ENCODE measurements at regions not wholly inside any gene's neighbourhood (a gene's known extent, or its start where the extent isn't known, plus 50 kb on each side); places are given as distances from the start of the nearest gene placed in this dataset.

DNA sequence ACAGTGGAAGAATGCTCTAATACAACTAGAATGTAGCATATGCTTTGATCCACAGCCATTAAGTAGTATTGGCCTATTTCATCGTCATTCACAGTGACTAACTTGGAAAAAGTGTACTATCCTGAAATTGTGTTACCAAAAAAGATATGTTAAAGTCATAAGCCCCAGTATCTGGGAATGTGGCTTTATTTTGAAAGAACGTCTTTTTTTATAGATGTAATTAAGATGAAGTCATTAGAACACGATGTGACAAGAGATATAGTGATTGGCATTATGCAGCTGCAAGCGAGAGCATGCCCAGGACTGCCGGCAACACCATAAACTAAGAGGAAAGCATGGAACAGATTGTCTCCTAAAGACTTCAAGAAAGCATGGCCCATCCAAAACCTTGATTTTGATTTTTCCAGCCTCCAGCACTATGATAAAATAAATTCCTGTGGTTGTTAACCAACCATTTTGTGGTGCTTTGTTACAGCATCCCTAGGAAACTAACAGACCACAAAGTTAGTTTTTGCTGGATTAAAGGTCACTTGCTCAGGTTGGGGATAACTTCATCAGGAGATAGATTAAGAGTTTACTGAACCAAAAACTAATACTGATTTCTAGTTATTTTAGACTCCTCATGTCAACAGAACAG is 870.6 kb upstream of the LRRC4C start:
- Histone ChIP-seq H3K9ac (ENCODE audit: low read length) (no peak overlapping the region), H2BK5ac (ENCODE audit: low read depth, low read length, poor library complexity, severe bottlenecking) (no peak overlapping the region), H3K36me3 (ENCODE audit: control insufficient read depth in 1 of 2, insufficient read depth in 2 of 2, low read depth in 1 of 2, low read length in 2 of 2) (no peaks in the 10 kb centered on the region), H3K4ac (ENCODE audit: low read depth in 1 of 2, low read length in 2 of 2) (no peak overlapping the region), H3K9me3 (ENCODE audit: control insufficient read depth, low read length) (peaks cover 3% of the 10 kb centered on the region), H3K4me2 (ENCODE audit: low read length, poor library complexity, severe bottlenecking) (no peak overlapping the region), H2BK15ac (ENCODE audit: low read depth, poor library complexity, severe bottlenecking) (no peak overlapping the region), H2BK120ac (ENCODE audit: low read depth, low read length) (no peak overlapping the region), H3K27me3 (ENCODE audit: control insufficient read depth in 1 of 2, insufficient read depth in 1 of 2, low read length in 2 of 2) (no peaks in the 10 kb centered on the region), H3K14ac (ENCODE audit: low read length in 2 of 2) (no peak overlapping the region), H3K23ac (ENCODE audit: low read length in 2 of 2) (no peak overlapping the region), H3K79me1 (replicated peaks; ENCODE audit: low read length, poor library complexity, severe bottlenecking) (no peaks in the 10 kb centered on the region), H3K4me1 (ENCODE audit: control insufficient read depth, insufficient read depth, low read depth, low read length) (no peaks in the 10 kb centered on the region), H2BK12ac (ENCODE audit: low read length in 2 of 2) (no peak overlapping the region), H2AFZ (ENCODE audit: low read depth, low read length) (no peak overlapping the region), H2AK5ac (ENCODE audit: low read length, severe bottlenecking) (no peak overlapping the region), H4K91ac (ENCODE audit: low read length) (no peak overlapping the region), H3K4me3 (ENCODE audit: insufficient read depth in 1 of 2, low read depth in 1 of 2, low read length in 2 of 2) (no peak overlapping the region), H3K18ac (ENCODE audit: low read depth in 1 of 2, low read length in 2 of 2) (no peak overlapping the region), H3K27ac (ENCODE audit: low read length, poor library complexity, severe bottlenecking) (no peak overlapping the region), H4K8ac (ENCODE audit: low read length) (no peak overlapping the region)
- 64% methylated on average over 4 of the region's 5 CpGs for WGBS
- DNase-seq = no peak

DNA sequence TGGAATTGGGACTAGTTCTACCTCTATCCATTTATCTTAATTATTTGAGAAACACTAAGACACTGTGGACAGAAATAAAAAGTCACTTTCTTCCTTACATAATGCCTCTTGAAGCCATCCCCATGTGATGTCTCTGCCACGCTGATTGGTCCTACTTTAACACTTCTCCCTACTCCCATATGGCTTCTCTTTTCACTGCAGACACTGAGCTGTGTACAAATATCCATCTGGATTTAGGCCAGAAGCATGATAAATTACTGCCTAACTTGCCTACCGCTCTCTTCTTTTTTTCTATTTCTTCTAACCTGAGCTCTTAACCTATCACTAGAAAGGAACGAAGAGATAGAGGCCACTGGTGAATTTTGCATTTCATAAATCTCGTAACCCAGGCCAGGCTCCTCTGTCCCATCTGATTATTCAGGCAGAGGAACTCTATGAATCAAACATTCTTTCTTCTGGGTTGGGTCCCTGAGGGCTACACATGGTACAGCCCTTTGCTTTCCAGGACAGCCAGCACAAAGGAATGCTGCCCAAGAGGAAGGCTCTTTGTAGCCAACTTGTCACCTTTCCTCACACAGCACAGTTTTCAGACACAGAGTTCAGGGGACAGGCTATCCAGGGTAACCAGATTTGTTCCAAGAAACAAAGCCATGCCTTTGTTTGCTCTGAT is 878.5 kb upstream of the LRRC4C start:
- Histone ChIP-seq H3K4me1 (ENCODE audit: control insufficient read depth, insufficient read depth, low read depth, low read length) (no peaks in the 10 kb centered on the region), H2AFZ (ENCODE audit: low read depth, low read length) (no peak overlapping the region), H4K8ac (ENCODE audit: low read length) (no peak overlapping the region), H3K23ac (ENCODE audit: low read length in 2 of 2) (no peak overlapping the region), H3K27me3 (ENCODE audit: control insufficient read depth in 1 of 2, insufficient read depth in 1 of 2, low read length in 2 of 2) (no peaks in the 10 kb centered on the region), H3K9me3 (ENCODE audit: control insufficient read depth, low read length) (peaks cover 3% of the 10 kb centered on the region), H2BK15ac (ENCODE audit: low read depth, poor library complexity, severe bottlenecking) (no peak overlapping the region), H2BK12ac (ENCODE audit: low read length in 2 of 2) (no peak overlapping the region), H4K91ac (ENCODE audit: low read length) (no peak overlapping the region), H3K14ac (ENCODE audit: low read length in 2 of 2) (no peak overlapping the region), H3K4me3 (ENCODE audit: insufficient read depth in 1 of 2, low read depth in 1 of 2, low read length in 2 of 2) (no peak overlapping the region), H3K9ac (ENCODE audit: low read length) (no peak overlapping the region), H2AK5ac (ENCODE audit: low read length, severe bottlenecking) (no peak overlapping the region), H2BK5ac (ENCODE audit: low read depth, low read length, poor library complexity, severe bottlenecking) (no peak overlapping the region), H3K27ac (ENCODE audit: low read length, poor library complexity, severe bottlenecking) (no peak overlapping the region), H3K4ac (ENCODE audit: low read depth in 1 of 2, low read length in 2 of 2) (no peak overlapping the region), H2BK120ac (ENCODE audit: low read depth, low read length) (no peak overlapping the region), H3K79me1 (replicated peaks; ENCODE audit: low read length, poor library complexity, severe bottlenecking) (no peaks in the 10 kb centered on the region), H3K18ac (ENCODE audit: low read depth in 1 of 2, low read length in 2 of 2) (no peak overlapping the region), H3K4me2 (ENCODE audit: low read length, poor library complexity, severe bottlenecking) (no peak overlapping the region), H3K36me3 (ENCODE audit: control insufficient read depth in 1 of 2, insufficient read depth in 2 of 2, low read depth in 1 of 2, low read length in 2 of 2) (no peaks in the 10 kb centered on the region)
- WGBS = 66% methylated on average over 4 of the region's 4 CpGs
- no peak for DNase-seq

DNA sequence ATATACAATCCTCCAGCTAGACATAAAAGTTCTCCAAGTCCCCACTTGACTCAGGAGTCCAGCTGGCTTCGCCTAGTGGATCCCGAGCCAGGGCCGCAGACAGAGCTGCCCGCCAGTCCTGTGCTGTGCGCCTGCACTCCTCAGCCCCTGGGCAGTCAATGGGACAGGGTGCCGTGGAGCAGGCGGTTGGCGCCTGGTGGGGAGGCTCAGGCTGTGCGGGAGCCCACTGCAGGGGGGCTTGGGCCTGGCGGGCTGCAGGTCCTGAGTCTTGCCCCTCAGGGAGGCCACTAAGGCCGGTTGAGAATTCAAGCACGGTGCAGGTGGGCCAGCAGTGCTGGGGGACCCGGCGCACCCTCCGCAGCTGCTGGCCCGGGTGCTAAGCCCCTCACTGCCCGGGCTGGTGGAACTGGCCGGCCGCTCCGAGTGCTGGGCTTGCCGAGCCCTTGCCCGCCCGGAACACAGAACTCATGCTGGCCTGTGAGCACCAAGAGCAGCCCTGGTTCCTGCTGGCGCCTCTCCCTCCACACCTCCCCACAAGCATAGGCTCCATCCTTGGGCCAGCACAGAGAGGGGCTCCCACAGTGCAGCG is 884.8 kb upstream of the LRRC4C start:
- no peak for DNase-seq
- Histone ChIP-seq H3K79me1 (replicated peaks; ENCODE audit: low read length, poor library complexity, severe bottlenecking) (no peaks in the 10 kb centered on the region), H2BK15ac (ENCODE audit: low read depth, poor library complexity, severe bottlenecking) (no peak overlapping the region), H2BK5ac (ENCODE audit: low read depth, low read length, poor library complexity, severe bottlenecking) (no peak overlapping the region), H4K8ac (ENCODE audit: low read length) (no peak overlapping the region), H4K91ac (ENCODE audit: low read length) (no peak overlapping the region), H3K9me3 (ENCODE audit: control insufficient read depth, low read length) (peaks cover 7% of the 10 kb centered on the region), H3K23ac (ENCODE audit: low read length in 2 of 2) (no peak overlapping the region), H3K4me1 (ENCODE audit: control insufficient read depth, insufficient read depth, low read depth, low read length) (peaks cover 2% of the 10 kb centered on the region), H3K9ac (ENCODE audit: low read length) (no peak overlapping the region), H2BK120ac (ENCODE audit: low read depth, low read length) (no peak overlapping the region), H2BK12ac (ENCODE audit: low read length in 2 of 2) (no peak overlapping the region), H2AFZ (ENCODE audit: low read depth, low read length) (no peak overlapping the region), H2AK5ac (ENCODE audit: low read length, severe bottlenecking) (no peak overlapping the region), H3K27me3 (ENCODE audit: control insufficient read depth in 1 of 2, insufficient read depth in 1 of 2, low read length in 2 of 2) (no peaks in the 10 kb centered on the region), H3K4me2 (ENCODE audit: low read length, poor library complexity, severe bottlenecking) (no peak overlapping the region), H3K27ac (ENCODE audit: low read length, poor library complexity, severe bottlenecking) (no peak overlapping the region), H3K4me3 (ENCODE audit: insufficient read depth in 1 of 2, low read depth in 1 of 2, low read length in 2 of 2) (no peak overlapping the region), H3K14ac (ENCODE audit: low read length in 2 of 2) (no peak overlapping the region), H3K18ac (ENCODE audit: low read depth in 1 of 2, low read length in 2 of 2) (no peak overlapping the region), H3K36me3 (ENCODE audit: control insufficient read depth in 1 of 2, insufficient read depth in 2 of 2, low read depth in 1 of 2, low read length in 2 of 2) (no peaks in the 10 kb centered on the region), H3K4ac (ENCODE audit: low read depth in 1 of 2, low read length in 2 of 2) (no peak overlapping the region)
- 92% methylated on average over 24 of the region's 25 CpGs for WGBS

DNA sequence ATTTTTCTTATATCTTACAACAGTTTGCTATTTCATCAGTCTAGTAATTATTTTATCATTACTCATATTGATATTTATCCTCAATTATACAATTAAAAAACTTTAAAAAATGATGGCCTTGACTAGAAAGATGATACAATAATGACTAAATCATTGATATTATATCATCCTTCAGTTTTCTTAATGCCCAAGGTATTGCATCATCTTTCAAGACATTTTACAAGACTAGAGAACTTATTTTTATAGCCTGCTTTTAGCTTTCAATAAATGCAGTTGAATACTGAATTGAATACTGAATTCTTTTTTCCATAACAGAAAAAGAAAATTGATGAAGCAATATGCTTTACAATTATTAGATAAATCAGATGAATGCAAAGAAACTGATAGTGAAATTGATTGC is 886.5 kb upstream of the LRRC4C start:
- Histone ChIP-seq H4K8ac (ENCODE audit: low read length) (no peak overlapping the region), H3K14ac (ENCODE audit: low read length in 2 of 2) (no peak overlapping the region), H2BK15ac (ENCODE audit: low read depth, poor library complexity, severe bottlenecking) (no peak overlapping the region), H2BK12ac (ENCODE audit: low read length in 2 of 2) (no peak overlapping the region), H3K27me3 (ENCODE audit: control insufficient read depth in 1 of 2, insufficient read depth in 1 of 2, low read length in 2 of 2) (no peaks in the 10 kb centered on the region), H3K4me3 (ENCODE audit: insufficient read depth in 1 of 2, low read depth in 1 of 2, low read length in 2 of 2) (no peak overlapping the region), H2BK5ac (ENCODE audit: low read depth, low read length, poor library complexity, severe bottlenecking) (no peak overlapping the region), H3K9me3 (ENCODE audit: control insufficient read depth, low read length) (peaks cover 4% of the 10 kb centered on the region), H3K9ac (ENCODE audit: low read length) (no peak overlapping the region), H3K4me2 (ENCODE audit: low read length, poor library complexity, severe bottlenecking) (no peak overlapping the region), H3K4me1 (ENCODE audit: control insufficient read depth, insufficient read depth, low read depth, low read length) (peaks cover 2% of the 10 kb centered on the region), H3K27ac (ENCODE audit: low read length, poor library complexity, severe bottlenecking) (no peak overlapping the region), H3K79me1 (replicated peaks; ENCODE audit: low read length, poor library complexity, severe bottlenecking) (no peaks in the 10 kb centered on the region), H3K23ac (ENCODE audit: low read length in 2 of 2) (no peak overlapping the region), H4K91ac (ENCODE audit: low read length) (no peak overlapping the region), H3K18ac (ENCODE audit: low read depth in 1 of 2, low read length in 2 of 2) (no peak overlapping the region), H2BK120ac (ENCODE audit: low read depth, low read length) (no peak overlapping the region), H3K4ac (ENCODE audit: low read depth in 1 of 2, low read length in 2 of 2) (no peak overlapping the region), H2AFZ (ENCODE audit: low read depth, low read length) (no peak overlapping the region), H2AK5ac (ENCODE audit: low read length, severe bottlenecking) (no peak overlapping the region), H3K36me3 (ENCODE audit: control insufficient read depth in 1 of 2, insufficient read depth in 2 of 2, low read depth in 1 of 2, low read length in 2 of 2) (no peaks in the 10 kb centered on the region)
- DNase-seq = no peak

Measured in mesenchymal stem cell (in vitro differentiated cells and primary cell).